ENCODE measurements at regions not wholly inside any gene's neighbourhood (a gene's known extent, or its start where the extent isn't known, plus 50 kb on each side); places are given as distances from the start of the nearest gene placed in this dataset.
"Not testable (repeated sequence)": the region's sequence is repeated elsewhere in the genome, so short reads cannot be mapped to it uniquely, and the experiment has no call there.

GRCh38 chr3:55296030-55296429 is 191.1 kb downstream of the WNT5A start:
- no peak for DNase-seq (ENCODE audit: low spot score)

- no peak for DNase-seq (ENCODE audit: low spot score)
Measured at GRCh38 chr3:55294557-55294956, 192.5 kb downstream of the WNT5A start.

DNA sequence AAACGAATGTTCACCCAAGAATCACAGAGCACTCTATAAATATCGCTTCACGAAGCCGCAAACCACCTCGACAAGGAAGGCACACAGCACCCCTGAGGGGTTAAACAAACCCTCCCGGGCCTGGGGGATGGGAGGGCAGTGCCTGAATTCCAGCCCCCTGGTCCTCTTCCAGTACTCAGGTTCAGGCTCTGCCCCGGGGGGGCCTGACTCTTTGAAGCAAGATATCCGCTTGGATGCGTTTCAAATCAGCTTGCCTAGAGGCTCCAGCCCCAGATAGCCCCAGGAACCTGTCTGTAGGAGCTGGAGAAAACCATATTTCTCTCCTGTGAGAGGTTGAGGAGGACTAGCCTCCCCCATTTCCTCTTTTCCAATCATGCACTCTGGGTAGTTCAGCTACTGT is 194.7 kb downstream of the WNT5A start:
- no peak for DNase-seq (ENCODE audit: low spot score)

- DNase-seq (ENCODE audit: low spot score), result no peak
Measured at GRCh38 chr3:55288657-55289056, 198.4 kb downstream of the WNT5A start.

DNA sequence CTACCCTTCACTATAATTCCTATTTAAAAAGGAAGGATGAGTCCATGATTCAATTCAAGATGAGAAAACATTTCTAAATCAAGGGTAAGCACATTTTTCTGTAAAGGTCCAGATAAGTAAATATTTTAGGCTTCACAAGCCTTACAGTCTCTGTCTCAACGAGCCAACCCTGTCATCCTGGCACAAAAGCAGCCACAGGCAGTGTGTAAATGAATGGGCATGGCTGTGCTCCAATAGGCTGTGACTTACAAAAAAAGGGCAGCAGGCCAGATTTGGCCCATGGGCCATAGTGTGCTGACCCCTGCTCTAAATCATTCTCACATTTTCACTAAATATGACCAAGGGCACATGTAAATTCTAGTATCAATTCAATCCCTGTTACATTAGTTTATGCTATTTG is 200.4 kb downstream of the WNT5A start:
- no peak for DNase-seq (ENCODE audit: low spot score)

DNA sequence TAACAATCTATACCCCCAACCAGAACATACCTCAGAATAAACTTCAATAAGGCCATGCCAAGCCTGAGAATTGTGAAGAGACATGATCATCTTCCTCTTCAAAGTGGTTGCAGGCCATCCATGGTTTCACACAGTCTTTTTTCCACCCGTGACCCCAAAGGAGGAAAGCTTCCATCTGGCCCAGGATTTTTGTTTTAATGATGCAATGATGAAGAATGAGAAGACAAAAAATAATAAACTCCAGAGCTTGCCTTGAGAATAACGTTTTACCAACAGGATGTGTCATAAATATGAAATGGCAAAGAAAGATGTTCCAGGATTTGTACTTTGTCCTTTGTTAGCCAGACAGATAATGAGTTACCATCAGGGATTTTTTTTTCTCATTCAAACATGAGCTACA is 201.9 kb downstream of the WNT5A start:
- DNase-seq (ENCODE audit: low spot score), result no peak

- no peak for DNase-seq (ENCODE audit: low spot score)
Measured at GRCh38 chr3:55283441-55283925, 203.6 kb downstream of the WNT5A start.

DNA sequence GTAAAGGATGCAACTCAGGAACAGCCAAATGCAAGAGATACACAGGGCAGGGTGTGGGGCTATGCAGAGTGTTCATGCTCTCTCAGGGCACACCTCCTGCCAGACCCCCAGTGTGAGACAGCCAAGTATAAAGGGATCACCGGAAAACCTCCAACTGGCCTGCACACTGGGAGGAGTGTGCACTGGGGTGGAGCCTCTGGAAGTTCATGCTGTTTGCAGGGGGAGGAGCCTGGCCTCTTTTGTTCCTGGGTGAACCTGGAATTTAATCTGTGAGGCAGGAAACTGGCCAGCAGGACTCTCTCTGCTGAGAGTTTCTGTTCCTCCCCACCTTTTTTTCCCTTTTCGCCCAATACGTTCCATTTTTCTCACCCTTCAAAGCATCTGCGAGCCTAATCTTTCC is 204.1 kb downstream of the WNT5A start:
- DNase-seq (ENCODE audit: low spot score), result no peak

DNA sequence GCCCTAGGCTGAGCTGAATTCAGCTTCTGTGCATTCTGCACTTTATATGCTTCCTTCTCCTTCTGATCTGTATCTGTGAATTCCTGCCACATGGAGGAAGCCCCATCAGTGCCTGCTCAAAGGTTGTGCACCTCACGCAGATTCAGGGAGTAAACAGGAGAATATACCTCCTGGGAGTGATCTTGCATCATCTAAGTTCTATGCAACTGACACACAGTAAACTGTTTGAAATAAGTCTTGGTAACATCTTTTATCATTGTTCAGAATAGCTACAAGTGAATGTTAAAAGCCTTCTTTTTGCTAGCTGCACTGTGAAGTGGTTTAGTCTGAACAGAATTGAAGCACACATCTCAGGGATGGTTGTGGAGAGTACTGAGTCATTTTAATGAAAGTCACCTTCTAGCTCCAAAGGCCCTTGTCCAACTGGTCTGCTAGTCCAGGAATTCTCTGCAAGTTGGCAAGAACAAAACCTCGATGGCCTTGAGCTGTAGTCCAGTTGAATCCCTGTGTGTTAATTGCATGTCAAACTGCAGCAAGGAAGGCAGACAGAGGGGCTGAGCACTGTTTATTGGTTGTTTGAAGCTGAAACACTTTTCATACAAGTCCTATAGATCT is 215.0 kb downstream of the WNT5A start:
- no peak for DNase-seq (ENCODE audit: low spot score)

DNA sequence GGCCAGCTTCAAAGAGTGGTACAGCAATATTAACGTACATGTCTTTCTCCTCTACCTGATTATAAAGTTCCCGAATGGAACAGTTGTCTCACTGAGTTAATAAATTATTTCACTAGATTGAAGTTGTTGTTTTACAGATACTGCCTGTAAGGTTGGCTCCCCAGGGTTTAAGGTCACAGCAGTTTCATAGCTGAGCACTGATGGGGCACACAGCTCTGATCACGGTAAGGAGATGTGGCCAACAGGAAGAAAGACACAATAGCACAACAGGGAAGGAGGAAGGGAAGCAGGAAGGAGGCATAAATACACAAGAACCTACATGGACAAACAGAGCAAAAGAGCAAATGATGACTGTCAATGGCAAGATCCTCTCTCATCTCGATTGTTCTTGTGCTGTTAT is 215.6 kb downstream of the WNT5A start:
- no peak for DNase-seq (ENCODE audit: low spot score)

GRCh38 chr3:55270976-55271375 is 216.1 kb downstream of the WNT5A start:
- no peak for DNase-seq (ENCODE audit: low spot score)

DNA sequence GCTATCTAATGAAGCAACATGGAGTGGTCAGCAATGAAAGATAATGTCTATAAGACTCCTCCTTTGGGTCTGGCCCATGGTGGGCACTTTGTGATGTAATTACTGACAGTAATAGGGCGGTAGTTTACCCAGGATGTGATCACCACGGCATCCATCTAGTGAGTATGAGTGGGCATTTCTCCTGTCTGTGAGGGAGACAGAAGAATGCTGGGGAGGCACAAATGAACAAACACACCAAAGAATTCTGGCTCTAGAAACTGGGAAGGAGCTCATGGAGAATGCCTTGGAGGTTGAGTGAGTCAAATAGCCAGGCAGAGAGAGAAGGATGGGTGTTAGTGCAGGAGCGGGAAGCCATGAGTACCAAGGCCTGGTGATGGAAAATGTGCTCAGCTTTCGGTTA is 217.5 kb downstream of the WNT5A start:
- no peak for DNase-seq (ENCODE audit: low spot score)

DNA sequence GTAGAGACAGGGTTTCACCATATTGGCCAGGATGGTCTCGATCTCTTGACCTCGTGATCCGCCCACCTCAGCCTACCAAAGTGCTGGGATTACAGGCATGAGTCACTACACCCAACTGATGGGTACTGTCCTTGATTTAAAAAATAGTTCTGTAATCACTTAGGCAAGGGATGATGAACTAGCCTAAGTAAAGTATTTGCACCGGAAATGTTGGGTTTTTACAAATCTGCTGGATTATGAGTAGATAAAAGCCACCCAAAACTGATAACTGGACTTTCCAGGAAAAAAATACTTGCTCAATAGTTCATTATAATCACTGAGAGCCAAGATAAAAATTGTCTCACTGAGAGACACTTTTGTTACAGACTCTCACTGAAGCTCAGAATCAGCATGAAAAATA is 218.0 kb downstream of the WNT5A start:
- DNase-seq (ENCODE audit: low spot score), result no peak

DNA sequence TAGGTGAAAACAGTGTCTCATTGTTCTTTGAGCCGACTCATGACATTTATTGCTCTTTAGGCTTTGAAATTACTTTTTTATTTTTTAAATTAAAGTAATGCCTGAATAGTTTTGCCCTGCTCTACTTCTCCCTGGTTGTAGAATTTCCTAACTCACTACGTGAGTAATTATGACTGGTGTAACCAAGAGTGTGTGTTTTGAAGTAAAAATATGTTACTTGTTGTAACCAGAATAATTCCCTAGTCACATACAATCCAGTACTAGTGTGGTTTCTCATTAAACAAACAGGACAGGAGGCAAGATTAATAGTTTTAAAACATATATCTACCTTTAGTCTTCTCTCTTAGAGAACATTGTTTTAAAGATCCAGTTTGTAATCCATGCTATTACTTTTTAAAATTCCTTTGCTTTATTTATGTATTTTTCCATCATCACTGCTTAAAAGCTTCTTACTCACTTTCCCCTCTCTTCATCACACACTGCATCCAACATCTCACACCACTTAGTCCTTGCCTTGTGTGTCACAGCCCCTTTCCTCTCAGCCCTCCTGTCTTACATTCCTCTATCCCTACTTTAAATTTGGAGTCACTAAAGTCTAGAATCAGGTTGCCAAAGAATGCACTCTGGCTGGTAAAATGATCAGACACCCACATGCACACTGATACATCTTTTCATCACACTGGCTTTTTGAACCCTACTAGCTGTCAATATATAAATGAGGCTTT is 219.7 kb downstream of the WNT5A start:
- no peak for DNase-seq (ENCODE audit: low spot score)

GRCh38 chr3:55264919-55265318 is 222.2 kb downstream of the WNT5A start:
- DNase-seq (ENCODE audit: low spot score), result no peak

DNA sequence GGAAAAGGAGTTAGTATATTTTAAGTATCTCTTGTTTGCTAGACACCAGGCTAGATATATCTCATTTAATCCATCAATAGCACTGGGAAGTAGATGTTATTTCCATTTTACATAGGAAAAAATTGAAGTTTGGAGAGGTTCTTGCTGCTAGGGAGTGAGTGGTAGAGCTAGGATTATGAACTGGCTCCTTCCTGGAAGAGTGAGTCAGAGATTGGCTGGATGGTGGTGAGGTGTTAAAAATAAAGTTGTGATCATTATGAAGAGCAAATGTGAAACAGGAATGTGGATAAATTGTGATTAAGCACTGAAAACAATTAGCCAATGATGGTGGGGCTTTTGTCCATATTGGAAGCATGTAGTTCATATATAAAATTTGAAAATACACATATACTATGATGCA is 234.2 kb downstream of the WNT5A start:
- DNase-seq (ENCODE audit: low spot score), result no peak

DNA sequence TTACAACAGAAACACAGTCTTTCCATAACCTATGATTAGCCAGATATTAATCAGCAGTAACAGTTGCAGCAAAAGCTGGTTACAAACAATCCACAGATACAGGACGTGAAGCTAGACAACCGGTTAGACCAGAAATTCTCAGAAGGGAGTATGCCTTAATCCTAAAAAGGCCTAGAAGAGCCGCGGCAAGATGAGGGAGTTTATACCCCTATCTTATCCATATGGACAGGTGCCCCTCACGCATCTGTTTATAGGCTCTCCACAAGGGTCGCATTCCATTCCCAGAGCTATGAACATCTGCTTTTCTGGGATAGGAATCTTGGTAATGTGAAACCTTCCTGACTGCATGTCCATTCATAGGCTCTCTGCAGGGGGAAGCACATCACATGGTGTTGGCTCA is 237.9 kb downstream of the WNT5A start:
- not testable (repeated sequence) for DNase-seq (ENCODE audit: low spot score)

GRCh38 chr3:55247666-55248065 is 239.4 kb downstream of the WNT5A start:
- DNase-seq (ENCODE audit: low spot score), result no peak

GRCh38 chr3:55246033-55246432 is 241.1 kb downstream of the WNT5A start:
- no peak for DNase-seq (ENCODE audit: low spot score)

- DNase-seq (ENCODE audit: low spot score), result no peak
Measured at GRCh38 chr3:55245351-55245750, 241.8 kb downstream of the WNT5A start.

GRCh38 chr3:55244247-55244646 is 242.9 kb downstream of the WNT5A start:
- DNase-seq (ENCODE audit: low spot score), result no peak

DNA sequence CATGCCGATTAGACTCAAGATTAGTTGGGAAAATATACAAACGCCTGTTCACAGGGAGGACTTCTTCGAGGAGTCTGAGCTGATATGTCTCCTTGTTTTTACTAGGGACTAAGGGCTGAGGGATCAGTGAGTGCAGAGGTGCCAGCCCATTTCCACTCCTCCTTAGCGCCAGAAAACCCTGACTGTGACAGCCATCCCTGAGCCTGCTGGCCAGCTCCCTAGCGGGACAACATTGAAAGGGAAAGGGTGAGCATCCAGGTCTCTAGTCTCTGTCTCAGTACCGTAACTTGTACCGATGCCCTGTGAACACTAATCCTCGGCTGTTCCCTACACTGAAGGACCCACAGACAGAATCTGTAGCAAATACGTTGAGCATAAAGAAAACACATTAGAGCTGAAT is 243.4 kb downstream of the WNT5A start:
- no peak for DNase-seq (ENCODE audit: low spot score)

DNA sequence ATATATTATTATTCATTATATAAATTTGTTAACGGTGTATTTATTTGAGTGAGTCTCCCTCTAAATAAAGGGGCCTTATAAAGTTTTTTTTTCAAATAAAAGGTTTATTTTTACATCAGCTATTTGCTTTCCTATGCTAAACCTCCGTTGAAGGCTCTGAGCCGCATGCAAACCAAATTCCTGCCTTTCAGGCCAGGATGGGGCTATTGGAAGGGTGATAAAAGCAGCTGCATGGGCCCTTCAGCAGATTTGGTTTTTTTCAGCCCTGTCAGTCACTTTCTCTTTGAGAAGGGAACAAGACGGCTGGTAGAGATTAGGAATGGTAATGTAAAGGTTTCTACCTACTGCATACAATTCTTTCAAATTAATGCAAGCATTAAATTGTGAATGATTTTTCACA is 244.2 kb downstream of the WNT5A start:
- no peak for DNase-seq (ENCODE audit: low spot score)

GRCh38 chr3:55241098-55241497 is 246.0 kb downstream of the WNT5A start:
- DNase-seq (ENCODE audit: low spot score), result no peak
